Peyer's patch (tissue), 4 donors: ENCODE measurements at regions not wholly inside any gene's neighbourhood (a gene's known extent, or its start where the extent isn't known, plus 50 kb on each side); places are given as distances from the start of the nearest gene placed in this dataset.
"Not testable (repeated sequence)": the region's sequence is repeated elsewhere in the genome, so short reads cannot be mapped to it uniquely, and the experiment has no call there.

Experiments
- DNase-seq, 3 donors: peaks; one replicate each; pipeline ENCODE4 v3.0.0-alpha.2; 2017 to 2019
- H3K27ac ChIP-seq, 4 donors: fragments of 200-600 bp; sonication (generic); one replicate each; pipeline ENCODE4 v1.5.1; 2016 to 2019
- H3K27me3 ChIP-seq, 2 donors: fragments of 200-600 bp; sonication (generic); one replicate each; pipeline ENCODE4 v1.5.1; 2019
- H3K36me3 ChIP-seq, 3 donors: fragments of 200-600 bp; sonication (generic); one replicate each; pipeline ENCODE4 v1.5.1; 2016 to 2019
- H3K4me1 ChIP-seq, 4 donors: fragments of 200-600 bp; sonication (generic); one replicate each; pipeline ENCODE4 v1.5.1; 2016 to 2019
- H3K4me3 ChIP-seq, 4 donors: fragments of 200-600 bp; sonication (generic); 1 replicate in 3 of 4; 2 replicates in 1 of 4; pipeline ENCODE4 v1.5.1; 2016 to 2019; ENCODE audit warnings: mild to moderate bottlenecking in 1 of 4
- H3K9me3 ChIP-seq, 4 donors: fragments of 200-600 bp; sonication (generic); one replicate each; pipeline ENCODE4 v1.5.1; 2016 to 2019; ENCODE audit warnings: mild to moderate bottlenecking in 1 of 4
- CTCF ChIP-seq, 6 experiments: fragments of 450-650 bp in 4 of 6; fragments of 200-600 bp in 2 of 6; sonication (generic) in 1 of 6; IDR thresholded peaks; one replicate each; pipeline ENCODE4 v1.5.1; 2017 to 2019; ENCODE audit warnings: antibody characterized with exemption in 6 of 6, mild to moderate bottlenecking in 3 of 6, moderate library complexity in 1 of 6
- POLR2A ChIP-seq, 2 donors: fragments of 450-650 bp; IDR thresholded peaks; one replicate each; pipeline ENCODE4 v1.5.1; 2017; ENCODE audit warnings: antibody characterized with exemption in 2 of 2, mild to moderate bottlenecking in 2 of 2, moderate library complexity in 2 of 2

GRCh38 chr22:23433127-23434005 is 146.7 kb downstream of the IGLL1 start:
- not testable (repeated sequence) for H3K4me1 ChIP-seq, H3K9me3 ChIP-seq, H3K27me3 ChIP-seq, H3K36me3 ChIP-seq
- Histone ChIP-seq H3K4me3 (peak overlapping the region; percentile 21 to 50 (median 43)), H3K27ac (peak overlapping the region in 3 of 4 donors; percentile 57 to 66 (median 62))
- peak; percentile 42 to 70 (median 70) for DNase-seq
- peak in 4 of 6 experiments; percentile 57 to 85 (median 78) for TF ChIP-seq CTCF (IDR thresholded peaks at IDR 0.05)

GRCh38 chr22:23432719-23433118 is 147.4 kb downstream of the IGLL1 start:
- H3K4me1 ChIP-seq, H3K27me3 ChIP-seq, H3K9me3 ChIP-seq, DNase-seq, H3K36me3 ChIP-seq, H3K27ac ChIP-seq: not testable (repeated sequence)
- H3K4me3 ChIP-seq = peak overlapping the region in 1 of 4 donors; percentile 37

GRCh38 chr22:23431337-23432072 is 148.6 kb downstream of the IGLL1 start:
- no peak for DNase-seq
- no peak for TF ChIP-seq CTCF (IDR thresholded peaks at IDR 0.05)
- TF ChIP-seq POLR2A (IDR thresholded peaks at IDR 0.05) = no peak
- peaks cover 0 to 4% (median 0%) of the 10 kb centered on the region in 4 donors for H3K4me1 ChIP-seq

GRCh38 chr22:23424551-23425068 is 155.5 kb downstream of the IGLL1 start:
- H3K4me1 ChIP-seq, H3K27me3 ChIP-seq, H3K4me3 ChIP-seq, H3K36me3 ChIP-seq, H3K9me3 ChIP-seq, DNase-seq: not testable (repeated sequence)
- peak overlapping the region in 1 of 4 donors; percentile 31 for H3K27ac ChIP-seq

More at GRCh38 chr22:23431337-23432072, 148.6 kb downstream of the IGLL1 start:
- H3K36me3 ChIP-seq = no peaks in the 10 kb centered on the region
- H3K4me3 ChIP-seq = no peak overlapping the region
- H3K27ac ChIP-seq = no peak overlapping the region
- no peaks in the 10 kb centered on the region for H3K27me3 ChIP-seq
- H3K9me3 ChIP-seq = peaks cover 0 to 4% (median 0%) of the 10 kb centered on the region in 4 donors

- Histone ChIP-seq H3K4me3 (no peak overlapping the region), H3K36me3 (no peaks in the 10 kb centered on the region), H3K4me1 (no peaks in the 10 kb centered on the region), H3K27ac (no peak overlapping the region), H3K27me3 (no peaks in the 10 kb centered on the region), H3K9me3 (peaks cover 0 to 4% (median 0%) of the 10 kb centered on the region in 4 donors)
- peak in 1 of 3 donors; percentile 30 for DNase-seq
- no peak for TF ChIP-seq POLR2A (IDR thresholded peaks at IDR 0.05)
- no peak for TF ChIP-seq CTCF (IDR thresholded peaks at IDR 0.05)
These were observed 156.1 kb downstream of the IGLL1 start for GRCh38 chr22:23424031-23424430.

GRCh38 chr22:23422281-23422680 is 157.8 kb downstream of the IGLL1 start:
- not testable (repeated sequence) for H3K4me1 ChIP-seq, H3K9me3 ChIP-seq, H3K4me3 ChIP-seq, H3K27ac ChIP-seq, H3K36me3 ChIP-seq, DNase-seq, H3K27me3 ChIP-seq

GRCh38 chr22:23421300-23421699 is 158.8 kb downstream of the IGLL1 start:
- H3K4me1 ChIP-seq = not testable (repeated sequence)

More at GRCh38 chr22:23421300-23421699, 158.8 kb downstream of the IGLL1 start:
- H3K27me3 ChIP-seq, H3K27ac ChIP-seq, H3K4me3 ChIP-seq, DNase-seq, H3K9me3 ChIP-seq, H3K36me3 ChIP-seq: not testable (repeated sequence)
